ENCODE measurements at regions not wholly inside any gene's neighbourhood (a gene's known extent, or its start where the extent isn't known, plus 50 kb on each side); places are given as distances from the start of the nearest gene placed in this dataset.
"Not testable (repeated sequence)": the region's sequence is repeated elsewhere in the genome, so short reads cannot be mapped to it uniquely, and the experiment has no call there.

DNA sequence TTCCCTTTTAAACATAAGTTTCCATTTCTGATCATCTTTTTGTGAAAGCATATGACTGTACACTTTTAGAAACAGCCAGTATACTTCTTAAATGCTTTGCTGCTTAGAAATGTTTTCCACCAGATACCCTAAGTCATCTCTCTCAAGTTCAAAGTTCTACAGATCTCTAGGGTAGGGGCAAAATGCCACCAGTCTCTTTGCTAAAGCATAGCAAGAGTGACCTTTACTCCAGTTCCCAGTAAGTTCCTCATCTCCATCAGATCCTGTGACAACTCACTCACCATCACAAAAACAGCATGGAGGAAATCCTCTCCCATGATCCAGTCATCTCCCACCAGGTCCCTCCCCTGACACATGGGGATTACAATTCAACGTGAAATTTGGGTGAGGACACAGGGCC is 75.6 kb upstream of the RNF32 start:
- TF ChIP-seq, protein P1, sequence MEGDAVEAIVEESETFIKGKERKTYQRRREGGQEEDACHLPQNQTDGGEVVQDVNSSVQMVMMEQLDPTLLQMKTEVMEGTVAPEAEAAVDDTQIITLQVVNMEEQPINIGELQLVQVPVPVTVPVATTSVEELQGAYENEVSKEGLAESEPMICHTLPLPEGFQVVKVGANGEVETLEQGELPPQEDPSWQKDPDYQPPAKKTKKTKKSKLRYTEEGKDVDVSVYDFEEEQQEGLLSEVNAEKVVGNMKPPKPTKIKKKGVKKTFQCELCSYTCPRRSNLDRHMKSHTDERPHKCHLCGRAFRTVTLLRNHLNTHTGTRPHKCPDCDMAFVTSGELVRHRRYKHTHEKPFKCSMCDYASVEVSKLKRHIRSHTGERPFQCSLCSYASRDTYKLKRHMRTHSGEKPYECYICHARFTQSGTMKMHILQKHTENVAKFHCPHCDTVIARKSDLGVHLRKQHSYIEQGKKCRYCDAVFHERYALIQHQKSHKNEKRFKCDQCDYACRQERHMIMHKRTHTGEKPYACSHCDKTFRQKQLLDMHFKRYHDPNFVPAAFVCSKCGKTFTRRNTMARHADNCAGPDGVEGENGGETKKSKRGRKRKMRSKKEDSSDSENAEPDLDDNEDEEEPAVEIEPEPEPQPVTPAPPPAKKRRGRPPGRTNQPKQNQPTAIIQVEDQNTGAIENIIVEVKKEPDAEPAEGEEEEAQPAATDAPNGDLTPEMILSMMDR (IDR thresholded peaks at IDR 0.05; ENCODE audit: insufficient read depth, low read length): not testable (repeated sequence)
- TF ChIP-seq SPI1 (IDR thresholded peaks at IDR 0.05; ENCODE audit: borderline replicate concordance, low read depth); POLR2AphosphoS5 (IDR thresholded peaks at IDR 0.05; ENCODE audit: low read depth); GABPA (IDR thresholded peaks at IDR 0.05; ENCODE audit: low read depth): not testable (repeated sequence)
